Transverse colon (tissue), 4 donors: ENCODE measurements at regions not wholly inside any gene's neighbourhood (a gene's known extent, or its start where the extent isn't known, plus 50 kb on each side); places are given as distances from the start of the nearest gene placed in this dataset.

Source experiments
- DNase-seq: peaks from one replicate; pipeline ENCODE4 v3.0.0-alpha.2; 2019
- H3K27ac ChIP-seq, 4 donors: fragments of 200-600 bp; sonication (generic); 2 replicates each; pipeline ENCODE4 v1.5.1; 2016 to 2018; ENCODE audit warnings: inconsistent platforms in 4 of 4
- H3K27me3 ChIP-seq: fragments of 200-600 bp; sonication (generic); 2 replicates; pipeline ENCODE4 v1.5.1; 2017; ENCODE audit warnings: inconsistent platforms
- H3K36me3 ChIP-seq, 4 donors: fragments of 200-600 bp; sonication (generic); 2 replicates each; pipeline ENCODE4 v1.5.1; 2017 to 2019; ENCODE audit warnings: inconsistent platforms in 4 of 4
- H3K4me1 ChIP-seq, 4 donors: fragments of 200-600 bp; sonication (generic); 2 replicates each; pipeline ENCODE4 v1.5.1; 2017 to 2020; ENCODE audit warnings: inconsistent platforms in 4 of 4
- H3K4me3 ChIP-seq, 4 donors: fragments of 200-600 bp; sonication (generic); 1 replicate in 1 of 4; 2 replicates in 3 of 4; pipeline versions ENCODE4 v1.5.1 to v1.6.1; 2017 to 2019; ENCODE audit warnings: inconsistent platforms in 4 of 4
- H3K9me3 ChIP-seq, 2 donors: fragments of 200-600 bp; sonication (generic); 2 replicates each; pipeline ENCODE4 v1.5.1; 2017 to 2019; ENCODE audit warnings: inconsistent platforms in 2 of 2
- EP300 ChIP-seq: sonication (generic); formaldehyde crosslinking; IDR thresholded peaks from one replicate; pipeline ENCODE4 v1.6.1; 2017; ENCODE audit warnings: antibody characterized with exemption, low read depth
- POLR2A ChIP-seq: fragments of 450-650 bp; IDR thresholded peaks from one replicate; pipeline ENCODE4 v1.6.1; 2016; ENCODE audit warnings: antibody characterized with exemption, mild to moderate bottlenecking, moderate library complexity
- POLR2AphosphoS5 ChIP-seq, 3 donors: sonication (generic); formaldehyde crosslinking; IDR thresholded peaks; one replicate each; pipeline ENCODE4 v1.6.1; 2016; ENCODE audit warnings: antibody characterized with exemption in 3 of 3
- WGBS, 2 donors: methylation state at CpG; one replicate each; pipeline ENCODE4 v1.1.5; 2018; ENCODE audit warnings: low coverage in 1 of 2; 5-methylcytosine and 5-hydroxymethylcytosine counted together
- in situ Hi-C, 4 donors: fragments of 200-750 bp; cut with MboI; loops; one replicate each; pipeline versions ENCODE4 v1.15.0 to v1.15.1; 2017; ENCODE audit warnings: low sequenced_read_pairs in 3 of 4, low pct_ligation_motif_present in 1 of 4, low pct_unique_long_range_greater_than_20kb in 1 of 4
- intact Hi-C: fragments of 100-400 bp; cut with DNase I; formaldehyde crosslinking; loops from one replicate; pipeline ENCODE4 v1.15.1; 2023; ENCODE audit warnings: low total_unique reads
- TF ChIP-seq, protein P1 (sequence below), 5 experiments: fragments of 200-600 bp in 3 of 5; fragments of 450-650 bp in 2 of 5; sonication (generic) in 3 of 5; IDR thresholded peaks; 1 replicate in 2 of 5; 2 replicates in 3 of 5; pipeline ENCODE4 v1.5.1; 2016 to 2017; ENCODE audit warnings: antibody characterized with exemption in 5 of 5, inconsistent platforms in 3 of 5, mild to moderate bottlenecking in 2 of 5, moderate library complexity in 1 of 5

DNA sequence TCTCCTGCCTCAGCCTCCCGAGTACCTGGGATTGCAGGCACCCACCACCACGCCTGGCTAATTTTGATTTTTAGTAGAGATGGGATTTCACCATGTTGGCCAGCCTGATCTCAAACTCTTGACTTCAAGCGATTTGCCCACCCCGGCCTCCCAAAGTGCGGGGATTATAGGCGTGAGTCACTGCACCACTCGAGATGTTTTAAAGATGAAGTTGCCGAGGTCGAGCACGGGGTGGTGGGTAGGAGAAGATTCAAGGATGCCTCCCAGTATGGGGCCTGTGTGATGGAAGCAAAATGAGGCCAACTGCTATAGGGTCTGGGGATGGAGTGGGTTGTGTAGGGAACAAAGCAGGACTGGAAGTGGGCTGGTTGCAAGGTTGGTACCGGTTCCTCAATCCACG, 245.2 kb downstream of the MN1 start:
- Histone ChIP-seq H3K4me1 (peaks cover 0 to 3% (median 0%) of the 10 kb centered on the region in 4 donors), H3K27ac (no peak overlapping the region), H3K27me3 (no peaks in the 10 kb centered on the region), H3K4me3 (no peak overlapping the region), H3K9me3 (no peaks in the 10 kb centered on the region), H3K36me3 (no peaks in the 10 kb centered on the region)
- intact Hi-C loops (no loop called here), in situ Hi-C loops (no loop called here)
- WGBS, 2 donors: 61 to 87% methylated on average over 3 to 12 of the region's 12 CpGs
- DNase-seq: no peak
- TF ChIP-seq EP300 (no peak), POLR2AphosphoS5 (IDR thresholded peaks at IDR 0.05) (no peak), POLR2A (no peak)
- TF ChIP-seq, protein P1, sequence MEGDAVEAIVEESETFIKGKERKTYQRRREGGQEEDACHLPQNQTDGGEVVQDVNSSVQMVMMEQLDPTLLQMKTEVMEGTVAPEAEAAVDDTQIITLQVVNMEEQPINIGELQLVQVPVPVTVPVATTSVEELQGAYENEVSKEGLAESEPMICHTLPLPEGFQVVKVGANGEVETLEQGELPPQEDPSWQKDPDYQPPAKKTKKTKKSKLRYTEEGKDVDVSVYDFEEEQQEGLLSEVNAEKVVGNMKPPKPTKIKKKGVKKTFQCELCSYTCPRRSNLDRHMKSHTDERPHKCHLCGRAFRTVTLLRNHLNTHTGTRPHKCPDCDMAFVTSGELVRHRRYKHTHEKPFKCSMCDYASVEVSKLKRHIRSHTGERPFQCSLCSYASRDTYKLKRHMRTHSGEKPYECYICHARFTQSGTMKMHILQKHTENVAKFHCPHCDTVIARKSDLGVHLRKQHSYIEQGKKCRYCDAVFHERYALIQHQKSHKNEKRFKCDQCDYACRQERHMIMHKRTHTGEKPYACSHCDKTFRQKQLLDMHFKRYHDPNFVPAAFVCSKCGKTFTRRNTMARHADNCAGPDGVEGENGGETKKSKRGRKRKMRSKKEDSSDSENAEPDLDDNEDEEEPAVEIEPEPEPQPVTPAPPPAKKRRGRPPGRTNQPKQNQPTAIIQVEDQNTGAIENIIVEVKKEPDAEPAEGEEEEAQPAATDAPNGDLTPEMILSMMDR (IDR thresholded peaks at IDR 0.05): no peak

DNA sequence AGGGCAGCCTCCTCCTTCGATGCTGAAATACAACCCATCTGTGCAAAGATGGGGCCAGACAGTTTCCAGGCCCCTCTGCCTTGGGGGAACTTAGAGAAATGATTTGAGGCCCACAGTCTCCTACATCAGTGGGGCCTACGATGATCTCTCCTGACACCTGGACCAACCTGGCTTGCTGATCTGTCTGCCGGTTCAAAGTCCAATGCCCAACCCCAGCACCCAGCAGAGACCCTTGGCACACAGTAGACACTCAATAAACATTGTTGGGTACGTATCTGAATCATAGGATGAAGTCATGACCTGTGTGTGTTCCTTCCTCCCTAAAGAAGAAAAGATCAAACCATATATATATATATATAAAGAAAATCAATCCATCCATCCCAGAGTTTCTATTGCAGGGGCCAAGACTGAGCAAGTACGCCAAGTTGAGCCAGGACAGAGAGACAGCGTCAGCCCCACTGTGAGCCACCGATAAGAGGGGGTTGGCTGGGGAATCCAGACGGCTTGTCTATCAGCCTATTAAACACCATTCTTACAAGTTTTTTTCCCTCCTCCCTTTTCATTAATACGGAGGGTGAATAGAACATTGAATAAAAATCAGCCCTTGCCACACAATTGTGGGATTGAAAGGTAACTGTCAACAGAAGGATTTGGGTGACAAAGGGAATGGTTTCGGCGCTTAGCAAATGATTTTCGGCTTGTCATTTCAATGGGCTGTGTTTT, 244.1 kb downstream of the MN1 start:
- TF ChIP-seq EP300 (no peak), POLR2AphosphoS5 (IDR thresholded peaks at IDR 0.05) (no peak), POLR2A (no peak)
- TF ChIP-seq, protein P1 (IDR thresholded peaks at IDR 0.05): no peak
- WGBS, 2 donors: 56 to 62% methylated on average over 8 to 12 of the region's 12 CpGs
- in situ Hi-C loops: no loop called here
- H3K27ac ChIP-seq: no peak overlapping the region
- intact Hi-C loops: no loop called here
- no peaks in the 10 kb centered on the region for H3K9me3 ChIP-seq
- peaks cover 0 to 3% (median 0%) of the 10 kb centered on the region in 4 donors for H3K4me1 ChIP-seq
- no peaks in the 10 kb centered on the region for H3K27me3 ChIP-seq
- H3K4me3 ChIP-seq: no peak overlapping the region
- H3K36me3 ChIP-seq: no peaks in the 10 kb centered on the region
- DNase-seq: peak; percentile 19

DNA sequence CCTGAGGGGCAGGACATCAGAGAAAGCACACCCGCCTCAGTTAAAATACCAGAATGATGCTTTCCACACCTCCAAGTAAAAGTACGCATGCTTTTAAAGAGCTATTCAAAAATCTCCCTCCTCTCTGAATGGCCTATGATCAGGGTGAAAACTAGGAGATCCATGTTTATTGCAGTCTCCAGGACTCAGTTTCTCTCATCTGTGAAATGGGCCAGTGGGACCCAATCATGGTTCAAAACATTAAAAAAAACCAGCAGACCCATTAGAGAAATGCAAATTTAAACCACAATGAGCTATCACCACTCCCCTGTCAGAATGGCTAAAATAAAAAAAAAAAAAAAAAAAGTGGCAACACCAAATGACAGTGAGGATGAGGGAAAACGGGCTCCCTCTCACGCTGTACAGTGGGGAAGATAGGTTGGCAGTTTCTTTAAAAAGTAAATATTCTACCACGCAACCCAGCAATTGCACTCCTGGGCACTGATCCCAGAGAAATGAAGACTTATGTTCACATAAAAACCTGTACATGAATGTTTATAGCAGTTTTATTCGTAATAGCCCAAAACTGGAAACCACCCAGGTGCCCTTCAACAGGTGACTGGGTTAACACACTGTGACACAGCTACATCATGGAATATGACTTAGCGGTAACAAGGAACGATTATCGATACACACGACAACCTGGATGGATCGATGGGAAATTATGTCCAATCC, 242.7 kb downstream of the MN1 start:
- Histone ChIP-seq H3K4me1 (peaks cover 0 to 3% (median 0%) of the 10 kb centered on the region in 4 donors), H3K36me3 (no peaks in the 10 kb centered on the region), H3K27me3 (no peaks in the 10 kb centered on the region), H3K9me3 (no peaks in the 10 kb centered on the region), H3K4me3 (no peak overlapping the region), H3K27ac (no peak overlapping the region)
- intact Hi-C loops (no loop called here), in situ Hi-C loops (no loop called here)
- TF ChIP-seq EP300 (no peak), POLR2AphosphoS5 (IDR thresholded peaks at IDR 0.05) (no peak), POLR2A (no peak)
- TF ChIP-seq, protein P1 (IDR thresholded peaks at IDR 0.05): no peak
- peak; percentile 23 for DNase-seq
- WGBS, 2 donors: 39 to 67% methylated on average over 9 to 11 of the region's 11 CpGs

DNA sequence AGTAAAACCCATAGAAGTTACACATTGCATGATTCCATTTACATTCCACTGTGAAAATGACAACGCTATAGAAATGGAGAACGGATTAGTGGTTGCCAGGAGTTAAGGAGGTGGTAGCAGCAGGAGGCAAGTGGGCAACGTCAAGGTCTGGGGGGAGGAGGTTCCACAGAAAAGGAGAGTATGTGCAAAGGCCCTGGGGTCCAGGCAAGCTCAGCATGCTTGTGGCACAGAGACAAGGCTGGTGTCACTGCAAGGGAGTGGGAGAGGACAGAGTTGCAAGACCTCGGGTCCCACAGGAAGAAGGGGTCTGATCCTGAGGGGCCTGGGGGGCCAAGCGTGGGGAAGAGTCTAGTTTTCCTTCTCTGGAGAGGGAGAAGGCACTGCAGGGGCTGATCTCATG, 240.8 kb downstream of the MN1 start:
- WGBS, 2 donors: 73 to 81% methylated on average over 2 to 5 of the region's 5 CpGs
- TF ChIP-seq EP300: no peak
- TF ChIP-seq, protein P1 (IDR thresholded peaks at IDR 0.05): no peak
- no peak for TF ChIP-seq POLR2AphosphoS5 (IDR thresholded peaks at IDR 0.05)
- no peak for TF ChIP-seq POLR2A
- no peaks in the 10 kb centered on the region for H3K4me1 ChIP-seq
- no peaks in the 10 kb centered on the region for H3K27me3 ChIP-seq
- no peaks in the 10 kb centered on the region for H3K9me3 ChIP-seq
- no peak overlapping the region for H3K4me3 ChIP-seq
- intact Hi-C loops: no loop called here
- no peak overlapping the region for H3K27ac ChIP-seq
- no peak for DNase-seq
- in situ Hi-C loops: no loop called here
- H3K36me3 ChIP-seq: no peaks in the 10 kb centered on the region
